ENCODE measurements at regions not wholly inside any gene's neighbourhood (a gene's known extent, or its start where the extent isn't known, plus 50 kb on each side); places are given as distances from the start of the nearest gene placed in this dataset.

- no peak for TF ChIP-seq CTCF (IDR thresholded peaks at IDR 0.05; ENCODE audit: insufficient read depth, low read length, poor library complexity, severe bottlenecking)
- Histone ChIP-seq H3K27me3 (ENCODE audit: control insufficient read depth, insufficient read depth, low read length) (no peaks in the 10 kb centered on the region), H3K4me3 (ENCODE audit: low read depth, low read length) (no peak overlapping the region), H3K36me3 (ENCODE audit: control insufficient read depth, insufficient read depth, low read length) (no peaks in the 10 kb centered on the region)
- no peak for DNase-seq (ENCODE audit: low read depth)
These were observed 585.2 kb downstream of the EFNA5 start for GRCh38 chr5:107085572-107085971.

GRCh38 chr5:107074996-107075395, 595.7 kb downstream of the EFNA5 start:
- peak; percentile 56 for DNase-seq (ENCODE audit: low read depth)
- Histone ChIP-seq H3K4me3 (ENCODE audit: low read depth, low read length) (no peak overlapping the region), H3K27me3 (ENCODE audit: control insufficient read depth, insufficient read depth, low read length) (no peaks in the 10 kb centered on the region), H3K36me3 (ENCODE audit: control insufficient read depth, insufficient read depth, low read length) (no peaks in the 10 kb centered on the region)
- TF ChIP-seq CTCF (IDR thresholded peaks at IDR 0.05; ENCODE audit: insufficient read depth, low read length, poor library complexity, severe bottlenecking) = no peak

GRCh38 chr5:107072967-107073366, 597.8 kb downstream of the EFNA5 start:
- Histone ChIP-seq H3K4me3 (ENCODE audit: low read depth, low read length) (no peak overlapping the region), H3K27me3 (ENCODE audit: control insufficient read depth, insufficient read depth, low read length) (no peaks in the 10 kb centered on the region), H3K36me3 (ENCODE audit: control insufficient read depth, insufficient read depth, low read length) (no peaks in the 10 kb centered on the region)
- DNase-seq (ENCODE audit: low read depth) = no peak
- no peak for TF ChIP-seq CTCF (IDR thresholded peaks at IDR 0.05; ENCODE audit: insufficient read depth, low read length, poor library complexity, severe bottlenecking)

- no peaks in the 10 kb centered on the region for H3K36me3 ChIP-seq (ENCODE audit: control insufficient read depth, insufficient read depth, low read length)
- no peaks in the 10 kb centered on the region for H3K27me3 ChIP-seq (ENCODE audit: control insufficient read depth, insufficient read depth, low read length)
- no peak for DNase-seq (ENCODE audit: low read depth)
- H3K4me3 ChIP-seq (ENCODE audit: low read depth, low read length) = no peak overlapping the region
- TF ChIP-seq CTCF (IDR thresholded peaks at IDR 0.05; ENCODE audit: insufficient read depth, low read length, poor library complexity, severe bottlenecking) = no peak
These were observed 598.3 kb downstream of the EFNA5 start for GRCh38 chr5:107072440-107072839.

GRCh38 chr5:107068782-107069181, 602.0 kb downstream of the EFNA5 start:
- TF ChIP-seq CTCF (IDR thresholded peaks at IDR 0.05; ENCODE audit: insufficient read depth, low read length, poor library complexity, severe bottlenecking) = no peak
- Histone ChIP-seq H3K36me3 (ENCODE audit: control insufficient read depth, insufficient read depth, low read length) (no peaks in the 10 kb centered on the region), H3K27me3 (ENCODE audit: control insufficient read depth, insufficient read depth, low read length) (no peaks in the 10 kb centered on the region), H3K4me3 (ENCODE audit: low read depth, low read length) (no peak overlapping the region)
- no peak for DNase-seq (ENCODE audit: low read depth)

- no peak for TF ChIP-seq CTCF (IDR thresholded peaks at IDR 0.05; ENCODE audit: insufficient read depth, low read length, poor library complexity, severe bottlenecking)
- no peaks in the 10 kb centered on the region for H3K36me3 ChIP-seq (ENCODE audit: control insufficient read depth, insufficient read depth, low read length)
- no peaks in the 10 kb centered on the region for H3K27me3 ChIP-seq (ENCODE audit: control insufficient read depth, insufficient read depth, low read length)
- no peak overlapping the region for H3K4me3 ChIP-seq (ENCODE audit: low read depth, low read length)
- no peak for DNase-seq (ENCODE audit: low read depth)
These were observed 603.3 kb downstream of the EFNA5 start for GRCh38 chr5:107067395-107067794.
